Neuron (in vitro differentiated cells): ENCODE measurements at regions not wholly inside any gene's neighbourhood (a gene's known extent, or its start where the extent isn't known, plus 50 kb on each side); places are given as distances from the start of the nearest gene placed in this dataset.

Source experiments
- H2AFZ ChIP-seq: one replicate; pipeline ENCODE4 v1.6.1; 2013; ENCODE audit warnings: low read depth, mild to moderate bottlenecking, inconsistent platforms, low read length, moderate library complexity
- H3K27me3 ChIP-seq: one replicate; pipeline ENCODE4 v1.6.1; 2013; ENCODE audit warnings: low read length; ENCODE audit not compliant: insufficient read depth
- H3K36me3 ChIP-seq: one replicate; pipeline ENCODE4 v1.6.1; 2013; ENCODE audit warnings: low read length; ENCODE audit not compliant: insufficient read depth
- H3K4me1 ChIP-seq: one replicate; pipeline ENCODE4 v1.6.1; 2013; ENCODE audit warnings: low read length; ENCODE audit not compliant: insufficient read depth
- H3K4me3 ChIP-seq: 2 replicates; pipeline ENCODE4 v1.5.1; 2013; ENCODE audit warnings: mild to moderate bottlenecking, low read length, moderate library complexity
- H3K9me3 ChIP-seq: one replicate; pipeline ENCODE4 v1.6.1; 2013; ENCODE audit warnings: low read length

- no peaks in the 10 kb centered on the region for H3K4me1 ChIP-seq
- H3K9me3 ChIP-seq: no peaks in the 10 kb centered on the region
Observed at GRCh38 chr10:36220151-36220550, 578.1 kb upstream of the FZD8 start.

GRCh38 chr10:36211856-36212255 lies 569.8 kb upstream of the FZD8 start:
- Histone ChIP-seq H3K4me3 (no peak overlapping the region), H3K9me3 (no peaks in the 10 kb centered on the region), H3K36me3 (no peaks in the 10 kb centered on the region), H2AFZ (no peak overlapping the region), H3K4me1 (no peaks in the 10 kb centered on the region), H3K27me3 (no peaks in the 10 kb centered on the region)

More at GRCh38 chr10:36220151-36220550, 578.1 kb upstream of the FZD8 start:
- H2AFZ ChIP-seq: no peak overlapping the region
- no peaks in the 10 kb centered on the region for H3K36me3 ChIP-seq
- H3K27me3 ChIP-seq: no peaks in the 10 kb centered on the region
- no peak overlapping the region for H3K4me3 ChIP-seq

- Histone ChIP-seq H3K36me3 (no peaks in the 10 kb centered on the region), H3K4me1 (no peaks in the 10 kb centered on the region), H3K4me3 (no peak overlapping the region), H2AFZ (no peak overlapping the region), H3K9me3 (no peaks in the 10 kb centered on the region), H3K27me3 (no peaks in the 10 kb centered on the region)
Observed at GRCh38 chr10:36209480-36209879, 567.4 kb upstream of the FZD8 start.

- H3K27me3 ChIP-seq: no peaks in the 10 kb centered on the region
- no peaks in the 10 kb centered on the region for H3K4me1 ChIP-seq
- no peaks in the 10 kb centered on the region for H3K36me3 ChIP-seq
- H3K4me3 ChIP-seq: no peak overlapping the region
- no peaks in the 10 kb centered on the region for H3K9me3 ChIP-seq
- no peak overlapping the region for H2AFZ ChIP-seq
Observed at GRCh38 chr10:36202881-36203280, 560.8 kb upstream of the FZD8 start.

- Histone ChIP-seq H2AFZ (no peak overlapping the region), H3K4me3 (no peak overlapping the region), H3K27me3 (no peaks in the 10 kb centered on the region), H3K9me3 (no peaks in the 10 kb centered on the region), H3K4me1 (no peaks in the 10 kb centered on the region), H3K36me3 (no peaks in the 10 kb centered on the region)
Observed at GRCh38 chr10:36200577-36200976, 558.5 kb upstream of the FZD8 start.

- no peak overlapping the region for H2AFZ ChIP-seq
- no peaks in the 10 kb centered on the region for H3K4me1 ChIP-seq
- H3K4me3 ChIP-seq: no peak overlapping the region
- H3K9me3 ChIP-seq: no peaks in the 10 kb centered on the region
- H3K36me3 ChIP-seq: no peaks in the 10 kb centered on the region
- no peaks in the 10 kb centered on the region for H3K27me3 ChIP-seq
Observed at GRCh38 chr10:36198322-36198721, 556.2 kb upstream of the FZD8 start.

- Histone ChIP-seq H3K27me3 (no peaks in the 10 kb centered on the region), H2AFZ (no peak overlapping the region), H3K36me3 (no peaks in the 10 kb centered on the region), H3K9me3 (peaks cover 2% of the 10 kb centered on the region), H3K4me1 (no peaks in the 10 kb centered on the region), H3K4me3 (no peak overlapping the region)
Observed at GRCh38 chr10:36195364-36195763, 553.3 kb upstream of the FZD8 start.

GRCh38 chr10:36194276-36194675 lies 552.2 kb upstream of the FZD8 start:
- Histone ChIP-seq H3K4me3 (no peak overlapping the region), H2AFZ (no peak overlapping the region), H3K9me3 (peaks cover 2% of the 10 kb centered on the region)

GRCh38 chr10:36191009-36191408 lies 548.9 kb upstream of the FZD8 start:
- Histone ChIP-seq H3K4me3 (no peak overlapping the region), H3K4me1 (no peaks in the 10 kb centered on the region), H3K9me3 (peaks cover 2% of the 10 kb centered on the region), H3K27me3 (no peaks in the 10 kb centered on the region), H2AFZ (no peak overlapping the region), H3K36me3 (no peaks in the 10 kb centered on the region)

More at GRCh38 chr10:36194276-36194675, 552.2 kb upstream of the FZD8 start:
- H3K27me3 ChIP-seq: no peaks in the 10 kb centered on the region
- no peaks in the 10 kb centered on the region for H3K4me1 ChIP-seq
- no peaks in the 10 kb centered on the region for H3K36me3 ChIP-seq

GRCh38 chr10:36188461-36188860 lies 546.4 kb upstream of the FZD8 start:
- H2AFZ ChIP-seq: no peak overlapping the region
- no peaks in the 10 kb centered on the region for H3K27me3 ChIP-seq
- no peak overlapping the region for H3K4me3 ChIP-seq
- H3K4me1 ChIP-seq: no peaks in the 10 kb centered on the region
- H3K9me3 ChIP-seq: peaks cover 2% of the 10 kb centered on the region
- no peaks in the 10 kb centered on the region for H3K36me3 ChIP-seq

- H3K27me3 ChIP-seq: no peaks in the 10 kb centered on the region
- no peak overlapping the region for H2AFZ ChIP-seq
- H3K4me1 ChIP-seq: no peaks in the 10 kb centered on the region
- peaks cover 2% of the 10 kb centered on the region for H3K9me3 ChIP-seq
- no peak overlapping the region for H3K4me3 ChIP-seq
- H3K36me3 ChIP-seq: no peaks in the 10 kb centered on the region
Observed at GRCh38 chr10:36188080-36188453, 546.0 kb upstream of the FZD8 start.

- Histone ChIP-seq H2AFZ (no peak overlapping the region), H3K4me1 (no peaks in the 10 kb centered on the region), H3K4me3 (no peak overlapping the region), H3K27me3 (no peaks in the 10 kb centered on the region), H3K9me3 (peaks cover 2% of the 10 kb centered on the region), H3K36me3 (no peaks in the 10 kb centered on the region)
Observed at GRCh38 chr10:36187380-36188079, 545.4 kb upstream of the FZD8 start.

- Histone ChIP-seq H3K4me3 (no peak overlapping the region), H2AFZ (no peak overlapping the region), H3K36me3 (no peaks in the 10 kb centered on the region), H3K9me3 (no peaks in the 10 kb centered on the region), H3K4me1 (no peaks in the 10 kb centered on the region), H3K27me3 (no peaks in the 10 kb centered on the region)
Observed at GRCh38 chr10:36185097-36185496, 543.0 kb upstream of the FZD8 start.

- no peaks in the 10 kb centered on the region for H3K4me1 ChIP-seq
- no peaks in the 10 kb centered on the region for H3K9me3 ChIP-seq
- no peak overlapping the region for H3K4me3 ChIP-seq
- H3K36me3 ChIP-seq: no peaks in the 10 kb centered on the region
- H3K27me3 ChIP-seq: no peaks in the 10 kb centered on the region
- H2AFZ ChIP-seq: no peak overlapping the region
Observed at GRCh38 chr10:36183726-36184125, 541.6 kb upstream of the FZD8 start.
